ENCODE measurements at regions not wholly inside any gene's neighbourhood (a gene's known extent, or its start where the extent isn't known, plus 50 kb on each side); places are given as distances from the start of the nearest gene placed in this dataset.

- no peak overlapping the region for H2AFZ ChIP-seq (ENCODE audit: low read depth, low read length)
- no peak overlapping the region for H3K4me2 ChIP-seq (ENCODE audit: low read length)
- no peaks in the 10 kb centered on the region for H3K27me3 ChIP-seq (ENCODE audit: insufficient read depth, low read depth, low read length)
- H3K9me3 ChIP-seq (ENCODE audit: low read length): no peaks in the 10 kb centered on the region
- H3K79me2 ChIP-seq (replicated peaks; ENCODE audit: insufficient read depth, low read length): no peaks in the 10 kb centered on the region
- no peak overlapping the region for H3K4me3 ChIP-seq (ENCODE audit: low read length)
- no peak overlapping the region for H3K9ac ChIP-seq (ENCODE audit: low read length)
- H3K36me3 ChIP-seq (ENCODE audit: insufficient read depth, low read length): no peaks in the 10 kb centered on the region
- no peaks in the 10 kb centered on the region for H4K20me1 ChIP-seq (ENCODE audit: insufficient read depth)
- no peak overlapping the region for H3K27ac ChIP-seq (ENCODE audit: low read length)
- no peaks in the 10 kb centered on the region for H3K9me2 ChIP-seq (ENCODE audit: insufficient read depth, low read length)
- H3F3A ChIP-seq (ENCODE audit: insufficient read depth, low read length, poor library complexity, severe bottlenecking): peaks cover 4% of the 10 kb centered on the region
- TF ChIP-seq MXI1 (conservative IDR thresholded peaks at IDR 0.05; ENCODE audit: poor library complexity, severe bottlenecking): no peak
- TF ChIP-seq, protein P1, sequence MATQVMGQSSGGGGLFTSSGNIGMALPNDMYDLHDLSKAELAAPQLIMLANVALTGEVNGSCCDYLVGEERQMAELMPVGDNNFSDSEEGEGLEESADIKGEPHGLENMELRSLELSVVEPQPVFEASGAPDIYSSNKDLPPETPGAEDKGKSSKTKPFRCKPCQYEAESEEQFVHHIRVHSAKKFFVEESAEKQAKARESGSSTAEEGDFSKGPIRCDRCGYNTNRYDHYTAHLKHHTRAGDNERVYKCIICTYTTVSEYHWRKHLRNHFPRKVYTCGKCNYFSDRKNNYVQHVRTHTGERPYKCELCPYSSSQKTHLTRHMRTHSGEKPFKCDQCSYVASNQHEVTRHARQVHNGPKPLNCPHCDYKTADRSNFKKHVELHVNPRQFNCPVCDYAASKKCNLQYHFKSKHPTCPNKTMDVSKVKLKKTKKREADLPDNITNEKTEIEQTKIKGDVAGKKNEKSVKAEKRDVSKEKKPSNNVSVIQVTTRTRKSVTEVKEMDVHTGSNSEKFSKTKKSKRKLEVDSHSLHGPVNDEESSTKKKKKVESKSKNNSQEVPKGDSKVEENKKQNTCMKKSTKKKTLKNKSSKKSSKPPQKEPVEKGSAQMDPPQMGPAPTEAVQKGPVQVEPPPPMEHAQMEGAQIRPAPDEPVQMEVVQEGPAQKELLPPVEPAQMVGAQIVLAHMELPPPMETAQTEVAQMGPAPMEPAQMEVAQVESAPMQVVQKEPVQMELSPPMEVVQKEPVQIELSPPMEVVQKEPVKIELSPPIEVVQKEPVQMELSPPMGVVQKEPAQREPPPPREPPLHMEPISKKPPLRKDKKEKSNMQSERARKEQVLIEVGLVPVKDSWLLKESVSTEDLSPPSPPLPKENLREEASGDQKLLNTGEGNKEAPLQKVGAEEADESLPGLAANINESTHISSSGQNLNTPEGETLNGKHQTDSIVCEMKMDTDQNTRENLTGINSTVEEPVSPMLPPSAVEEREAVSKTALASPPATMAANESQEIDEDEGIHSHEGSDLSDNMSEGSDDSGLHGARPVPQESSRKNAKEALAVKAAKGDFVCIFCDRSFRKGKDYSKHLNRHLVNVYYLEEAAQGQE (IDR thresholded peaks at IDR 0.05; ENCODE audit: borderline replicate concordance): no peak
- no peak for TF ChIP-seq RAD21 (conservative IDR thresholded peaks at IDR 0.05)
- TF ChIP-seq, protein P2, sequence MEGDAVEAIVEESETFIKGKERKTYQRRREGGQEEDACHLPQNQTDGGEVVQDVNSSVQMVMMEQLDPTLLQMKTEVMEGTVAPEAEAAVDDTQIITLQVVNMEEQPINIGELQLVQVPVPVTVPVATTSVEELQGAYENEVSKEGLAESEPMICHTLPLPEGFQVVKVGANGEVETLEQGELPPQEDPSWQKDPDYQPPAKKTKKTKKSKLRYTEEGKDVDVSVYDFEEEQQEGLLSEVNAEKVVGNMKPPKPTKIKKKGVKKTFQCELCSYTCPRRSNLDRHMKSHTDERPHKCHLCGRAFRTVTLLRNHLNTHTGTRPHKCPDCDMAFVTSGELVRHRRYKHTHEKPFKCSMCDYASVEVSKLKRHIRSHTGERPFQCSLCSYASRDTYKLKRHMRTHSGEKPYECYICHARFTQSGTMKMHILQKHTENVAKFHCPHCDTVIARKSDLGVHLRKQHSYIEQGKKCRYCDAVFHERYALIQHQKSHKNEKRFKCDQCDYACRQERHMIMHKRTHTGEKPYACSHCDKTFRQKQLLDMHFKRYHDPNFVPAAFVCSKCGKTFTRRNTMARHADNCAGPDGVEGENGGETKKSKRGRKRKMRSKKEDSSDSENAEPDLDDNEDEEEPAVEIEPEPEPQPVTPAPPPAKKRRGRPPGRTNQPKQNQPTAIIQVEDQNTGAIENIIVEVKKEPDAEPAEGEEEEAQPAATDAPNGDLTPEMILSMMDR (IDR thresholded peaks at IDR 0.05; ENCODE audit: poor library complexity, severe bottlenecking): no peak
- TF ChIP-seq EZH2 (IDR thresholded peaks at IDR 0.05; ENCODE audit: borderline replicate concordance, insufficient read depth, low read length, poor library complexity, severe bottlenecking): no peak
- TF ChIP-seq TAF1 (IDR thresholded peaks at IDR 0.05; ENCODE audit: low read depth): no peak
- no peak for TF ChIP-seq EP300 (conservative IDR thresholded peaks at IDR 0.05; ENCODE audit: poor library complexity, severe bottlenecking)
- no peak for TF ChIP-seq SMC3 (conservative IDR thresholded peaks at IDR 0.05; ENCODE audit: poor library complexity)
- no peak for TF ChIP-seq POLR2AphosphoS5 (IDR thresholded peaks at IDR 0.05)
Observed at GRCh38 chr13:112244495-112245177, 131.5 kb upstream of the SPACA7 start.

DNA sequence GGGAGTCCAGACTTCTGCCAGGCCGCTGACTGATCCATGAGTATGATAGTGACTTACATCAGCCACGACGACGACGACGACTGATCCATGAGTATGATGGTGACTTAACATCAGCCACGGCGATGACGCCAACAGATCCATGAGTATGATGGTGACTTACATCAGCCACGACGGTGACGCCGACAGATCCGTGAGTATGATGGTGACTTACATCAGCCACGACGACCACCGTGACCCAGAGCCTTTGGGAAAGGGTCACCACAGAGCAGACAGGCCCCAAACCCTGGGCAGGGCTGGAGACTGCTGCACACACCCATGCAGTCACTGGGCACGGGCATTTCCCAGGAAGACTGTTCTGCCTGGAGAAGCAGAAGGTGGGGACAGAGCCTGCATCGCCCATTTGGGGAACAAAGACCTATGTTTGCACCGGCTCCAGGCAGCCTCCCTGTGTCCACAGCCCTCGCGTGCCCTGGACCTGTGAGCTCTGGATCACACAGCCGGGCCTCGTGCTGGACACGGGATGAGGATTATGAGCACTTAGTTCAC lies 130.9 kb upstream of the SPACA7 start:
- no peaks in the 10 kb centered on the region for H3K36me3 ChIP-seq (ENCODE audit: insufficient read depth, low read length)
- no peak overlapping the region for H2AFZ ChIP-seq (ENCODE audit: low read depth, low read length)
- H3K9me2 ChIP-seq (ENCODE audit: insufficient read depth, low read length): no peaks in the 10 kb centered on the region
- TF ChIP-seq EP300 (conservative IDR thresholded peaks at IDR 0.05; ENCODE audit: poor library complexity, severe bottlenecking) (no peak), TAF1 (IDR thresholded peaks at IDR 0.05; ENCODE audit: low read depth) (no peak), POLR2AphosphoS5 (IDR thresholded peaks at IDR 0.05) (no peak), SMC3 (conservative IDR thresholded peaks at IDR 0.05; ENCODE audit: poor library complexity) (no peak), EZH2 (IDR thresholded peaks at IDR 0.05; ENCODE audit: borderline replicate concordance, insufficient read depth, low read length, poor library complexity, severe bottlenecking) (no peak), MXI1 (conservative IDR thresholded peaks at IDR 0.05; ENCODE audit: poor library complexity, severe bottlenecking) (no peak), RAD21 (conservative IDR thresholded peaks at IDR 0.05) (no peak)
- TF ChIP-seq, protein P1 (IDR thresholded peaks at IDR 0.05; ENCODE audit: borderline replicate concordance): no peak
- TF ChIP-seq, protein P2 (IDR thresholded peaks at IDR 0.05; ENCODE audit: poor library complexity, severe bottlenecking): no peak
- no peak overlapping the region for H3K9ac ChIP-seq (ENCODE audit: low read length)
- H3K4me2 ChIP-seq (ENCODE audit: low read length): no peak overlapping the region
- no peak overlapping the region for H3K4me3 ChIP-seq (ENCODE audit: low read length)
- peaks cover 4% of the 10 kb centered on the region for H3F3A ChIP-seq (ENCODE audit: insufficient read depth, low read length, poor library complexity, severe bottlenecking)
- H4K20me1 ChIP-seq (ENCODE audit: insufficient read depth): no peaks in the 10 kb centered on the region
- no peak overlapping the region for H3K27ac ChIP-seq (ENCODE audit: low read length)
- no peaks in the 10 kb centered on the region for H3K27me3 ChIP-seq (ENCODE audit: insufficient read depth, low read depth, low read length)
- no peaks in the 10 kb centered on the region for H3K9me3 ChIP-seq (ENCODE audit: low read length)
- no peaks in the 10 kb centered on the region for H3K79me2 ChIP-seq (replicated peaks; ENCODE audit: insufficient read depth, low read length)

Measured in neural cell (in vitro differentiated cells).